Mammary epithelial cell (primary cell): ENCODE measurements at regions not wholly inside any gene's neighbourhood (a gene's known extent, or its start where the extent isn't known, plus 50 kb on each side); places are given as distances from the start of the nearest gene placed in this dataset.

Experiments used
- CTCF ChIP-seq, 2 donors: IDR thresholded peaks in 1 of 2; conservative IDR thresholded peaks in 1 of 2; 2 replicates each; pipeline ENCODE4 v1.5.1; 2011 to 2012; ENCODE audit warnings: inconsistent platforms in 2 of 2, low read length in 2 of 2, mild to moderate bottlenecking in 2 of 2, control low read depth in 1 of 2, low read depth in 1 of 2; ENCODE audit not compliant: insufficient read depth in 1 of 2; ENCODE audit errors: extremely low read depth in 1 of 2
- EZH2 ChIP-seq: IDR thresholded peaks from 2 replicates; pipeline ENCODE4 v1.6.1; 2012; ENCODE audit warnings: low read length, inconsistent platforms, borderline replicate concordance

- no peak for TF ChIP-seq CTCF (conservative IDR thresholded peaks at IDR 0.05 in 1 of 2, IDR thresholded peaks at IDR 0.05 in 1 of 2; ENCODE audit: extremely low read depth in 1 of 2, insufficient read depth in 1 of 2, low read depth in 1 of 2, low read length in 2 of 2)
- no peak for TF ChIP-seq EZH2
Measured at GRCh38 chr1:174103766-174104165, 55.6 kb upstream of the RABGAP1L start.
